PFSK-1 (cell line): ENCODE measurements at regions not wholly inside any gene's neighbourhood (a gene's known extent, or its start where the extent isn't known, plus 50 kb on each side); places are given as distances from the start of the nearest gene placed in this dataset.

Experiments
- FOXP2 ChIP-seq: optimal IDR thresholded peaks from 2 replicates; pipeline ENCODE3; 2011; ENCODE audit warnings: borderline replicate concordance, control low read depth, inconsistent platforms; ENCODE audit not compliant: insufficient read depth; ENCODE audit errors: extremely low read length, extremely low read depth
- POLR2AphosphoS5 ChIP-seq: IDR thresholded peaks from 2 replicates; pipeline ENCODE4 v1.6.1; 2012; ENCODE audit warnings: low read depth, mild to moderate bottlenecking, control low read depth, low read length, moderate library complexity
- REST ChIP-seq, 2 experiments: IDR thresholded peaks; 2 replicates each; pipeline versions ENCODE4 v1.6.1 to v1.8.0; 2011 to 2012; ENCODE audit warnings: low read depth in 2 of 2, low read length in 2 of 2, control low read depth in 1 of 2, inconsistent platforms in 1 of 2, mild to moderate bottlenecking in 1 of 2, moderate library complexity in 1 of 2; ENCODE audit not compliant: insufficient read depth in 1 of 2
- SIN3A ChIP-seq: IDR thresholded peaks from 2 replicates; pipeline ENCODE4 v1.6.1; 2012; ENCODE audit warnings: mild to moderate bottlenecking, low read length, moderate library complexity, borderline replicate concordance; ENCODE audit not compliant: insufficient read depth
- TAF1 ChIP-seq: IDR thresholded peaks from 2 replicates; pipeline ENCODE4 v1.6.1; 2012; ENCODE audit warnings: low read length, control low read depth, borderline replicate concordance; ENCODE audit not compliant: insufficient read depth

DNA sequence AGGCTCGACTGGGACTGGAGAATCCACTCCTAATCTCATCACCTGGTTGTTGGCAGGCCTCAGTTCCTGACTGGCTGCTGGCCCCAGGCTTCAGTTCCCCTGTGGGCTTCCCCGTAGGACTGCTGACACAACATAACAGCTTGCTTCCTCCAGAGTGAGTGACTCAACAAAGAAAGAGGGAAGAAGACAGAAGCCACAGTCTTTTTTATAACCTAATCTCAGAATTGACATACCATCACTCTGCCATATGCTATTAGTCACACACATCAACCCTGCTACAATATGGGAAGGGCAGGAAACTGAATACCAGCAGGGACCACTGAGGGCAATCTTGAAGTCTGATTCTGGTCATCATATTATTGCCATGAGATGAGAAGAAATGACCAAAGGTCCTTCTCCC lies 76.8 kb upstream of the SLC14A2 start:
- TF ChIP-seq SIN3A: no peak
- TF ChIP-seq REST (IDR thresholded peaks at IDR 0.05; ENCODE audit: insufficient read depth in 1 of 2, low read depth in 2 of 2, low read length in 2 of 2): no peak
- TF ChIP-seq POLR2AphosphoS5: no peak
- no peak for TF ChIP-seq FOXP2
- TF ChIP-seq TAF1: no peak

DNA sequence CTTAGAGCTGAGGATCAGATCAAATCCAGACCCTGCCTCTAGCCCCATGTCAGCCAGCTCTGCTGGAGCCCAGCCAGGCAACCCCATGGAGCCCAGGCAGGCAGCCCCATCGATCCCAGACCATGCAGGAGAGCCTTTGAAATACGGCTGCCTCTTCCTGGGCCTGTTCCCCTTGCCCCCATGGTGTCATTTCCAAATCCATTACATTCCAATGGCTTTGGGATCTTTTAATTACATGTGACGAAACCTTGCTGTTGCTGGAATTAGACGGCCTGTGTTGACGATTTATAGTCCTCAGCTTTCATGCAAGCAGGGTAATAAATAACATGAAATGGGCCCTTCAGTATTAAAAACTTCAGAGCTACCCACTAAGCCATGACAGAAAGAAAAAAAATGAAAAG lies 75.8 kb upstream of the SLC14A2 start:
- no peak for TF ChIP-seq REST (IDR thresholded peaks at IDR 0.05; ENCODE audit: insufficient read depth in 1 of 2, low read depth in 2 of 2, low read length in 2 of 2)
- TF ChIP-seq FOXP2: no peak
- TF ChIP-seq POLR2AphosphoS5: no peak
- no peak for TF ChIP-seq TAF1
- TF ChIP-seq SIN3A: no peak

DNA sequence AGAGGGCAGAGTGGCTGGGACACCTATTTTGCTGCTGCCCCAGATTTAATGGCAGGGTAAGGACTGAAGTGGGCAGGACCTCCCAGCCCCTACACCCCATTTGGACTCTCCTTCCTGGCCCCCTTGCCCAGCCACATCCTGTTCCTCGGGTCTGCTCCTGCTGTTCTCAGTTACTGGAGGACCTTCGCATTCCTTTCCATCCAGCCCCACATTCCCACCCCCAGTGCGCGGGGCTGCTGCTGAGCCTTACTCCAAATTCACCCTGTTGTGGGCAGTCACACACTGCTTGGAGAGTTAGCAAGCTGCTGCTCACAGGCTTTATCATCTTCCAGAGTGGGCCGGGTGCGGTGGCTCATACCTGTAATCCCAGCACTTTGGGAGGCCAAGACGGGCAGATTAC lies 75.2 kb upstream of the SLC14A2 start:
- TF ChIP-seq SIN3A: no peak
- no peak for TF ChIP-seq REST (IDR thresholded peaks at IDR 0.05; ENCODE audit: insufficient read depth in 1 of 2, low read depth in 2 of 2, low read length in 2 of 2)
- TF ChIP-seq FOXP2: no peak
- TF ChIP-seq POLR2AphosphoS5: no peak
- TF ChIP-seq TAF1: no peak

DNA sequence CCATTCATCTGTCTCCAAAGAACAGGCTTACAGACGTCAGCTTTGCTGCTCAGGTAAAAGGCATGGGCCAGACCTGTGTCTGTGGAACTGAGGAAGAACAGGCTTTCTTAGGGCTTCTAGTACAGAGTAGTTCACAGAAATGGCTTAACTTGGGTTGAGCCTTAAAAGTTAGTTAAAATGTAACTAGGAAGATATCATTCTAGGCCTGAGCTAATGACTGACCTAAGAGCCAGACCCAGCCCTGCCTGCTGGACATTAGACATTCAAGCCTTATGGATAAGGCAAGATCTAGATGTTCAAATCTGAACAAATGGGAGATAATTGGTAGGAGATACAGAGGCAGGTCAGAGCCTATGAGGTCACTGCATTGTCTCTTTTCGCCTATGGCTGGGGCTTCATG lies 73.9 kb upstream of the SLC14A2 start:
- no peak for TF ChIP-seq REST (IDR thresholded peaks at IDR 0.05; ENCODE audit: insufficient read depth in 1 of 2, low read depth in 2 of 2, low read length in 2 of 2)
- no peak for TF ChIP-seq SIN3A
- no peak for TF ChIP-seq FOXP2
- no peak for TF ChIP-seq TAF1
- TF ChIP-seq POLR2AphosphoS5: no peak

DNA sequence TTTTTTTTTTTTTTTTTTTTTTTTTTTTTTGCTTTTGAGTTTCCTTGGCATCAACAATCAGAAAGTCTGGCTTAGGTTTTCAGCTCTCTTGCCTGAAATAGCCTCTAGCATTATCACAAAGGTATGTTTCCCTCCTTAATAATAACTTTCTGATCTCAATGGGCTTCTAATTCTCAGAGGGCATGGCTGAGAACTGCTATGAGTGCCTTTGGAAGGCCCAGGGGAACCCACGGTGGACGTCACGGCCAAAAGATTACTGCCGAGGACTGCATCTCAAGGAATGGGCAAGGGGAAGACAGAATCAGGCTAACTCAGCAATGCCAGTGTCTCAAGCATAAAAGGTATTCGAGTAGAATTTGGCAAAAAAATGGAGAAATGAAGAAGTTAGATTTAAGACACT lies 73.2 kb upstream of the SLC14A2 start:
- TF ChIP-seq REST (IDR thresholded peaks at IDR 0.05; ENCODE audit: insufficient read depth in 1 of 2, low read depth in 2 of 2, low read length in 2 of 2) (no peak), FOXP2 (no peak), TAF1 (no peak), SIN3A (no peak), POLR2AphosphoS5 (no peak)
